ENCODE measurements at regions not wholly inside any gene's neighbourhood (a gene's known extent, or its start where the extent isn't known, plus 50 kb on each side); places are given as distances from the start of the nearest gene placed in this dataset.

DNA sequence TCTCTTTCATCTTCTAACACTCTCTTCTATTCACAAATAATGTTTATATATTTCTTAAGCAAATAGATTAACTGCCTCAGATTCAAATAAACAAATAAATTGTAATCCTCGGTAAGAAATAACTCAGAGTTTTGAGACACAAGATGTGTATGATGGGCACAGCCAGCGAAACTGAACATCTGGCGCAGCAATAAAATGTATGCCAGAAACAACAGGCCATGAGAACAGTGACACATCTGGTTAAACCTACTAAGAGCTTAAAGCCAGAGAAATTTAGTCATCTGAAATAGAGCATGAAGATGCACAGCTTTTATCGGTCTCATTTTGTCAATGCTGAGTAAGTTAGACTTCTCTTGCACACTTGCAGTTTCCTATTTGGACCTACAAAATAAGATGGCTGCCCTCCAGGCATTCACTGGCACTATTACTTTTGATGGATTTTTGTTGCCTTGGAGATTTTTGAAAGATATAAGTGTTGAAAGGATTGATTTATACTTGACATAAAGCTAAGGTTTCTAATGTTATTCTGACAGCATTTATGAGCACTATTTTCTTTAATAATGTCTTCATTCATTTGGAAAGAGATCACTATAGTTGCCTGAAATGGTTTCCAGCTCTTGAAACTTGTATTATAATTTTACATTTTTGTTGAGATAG is 1444.0 kb downstream of the PCDH18 start:
- Histone ChIP-seq H3K4me1 (ENCODE audit: control insufficient read depth, insufficient read depth, low read length) (no peaks in the 10 kb centered on the region), H3K9me3 (ENCODE audit: control insufficient read depth, insufficient read depth, low read depth, low read length) (no peaks in the 10 kb centered on the region), H3K36me3 (ENCODE audit: control insufficient read depth in 2 of 2, insufficient read depth in 1 of 2, low read length in 2 of 2) (no peaks in the 10 kb centered on the region), H3K27ac (ENCODE audit: extremely low read depth, low read depth, low read length) (no peak overlapping the region), H3K4me3 (ENCODE audit: low read depth, low read length) (no peak overlapping the region)
- ChIA-PET CTCF (no interaction called here), POLR2A (no interaction called here)
- TF ChIP-seq, protein P1, sequence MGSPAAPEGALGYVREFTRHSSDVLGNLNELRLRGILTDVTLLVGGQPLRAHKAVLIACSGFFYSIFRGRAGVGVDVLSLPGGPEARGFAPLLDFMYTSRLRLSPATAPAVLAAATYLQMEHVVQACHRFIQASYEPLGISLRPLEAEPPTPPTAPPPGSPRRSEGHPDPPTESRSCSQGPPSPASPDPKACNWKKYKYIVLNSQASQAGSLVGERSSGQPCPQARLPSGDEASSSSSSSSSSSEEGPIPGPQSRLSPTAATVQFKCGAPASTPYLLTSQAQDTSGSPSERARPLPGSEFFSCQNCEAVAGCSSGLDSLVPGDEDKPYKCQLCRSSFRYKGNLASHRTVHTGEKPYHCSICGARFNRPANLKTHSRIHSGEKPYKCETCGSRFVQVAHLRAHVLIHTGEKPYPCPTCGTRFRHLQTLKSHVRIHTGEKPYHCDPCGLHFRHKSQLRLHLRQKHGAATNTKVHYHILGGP (tag by site-specific recombination; IDR thresholded peaks at IDR 0.05) = no peak
- TF ChIP-seq ZNF529 (tag by site-specific recombination; IDR thresholded peaks at IDR 0.05; ENCODE audit: insufficient replicate concordance) (no peak), ZNF830 (tag by site-specific recombination; IDR thresholded peaks at IDR 0.05; ENCODE audit: low read depth) (no peak), GLIS1 (tag by site-specific recombination; IDR thresholded peaks at IDR 0.05) (no peak), ZFP3 (tag by site-specific recombination; IDR thresholded peaks at IDR 0.05; ENCODE audit: low read depth) (no peak), ZNF600 (tag by site-specific recombination; IDR thresholded peaks at IDR 0.05) (no peak), ZNF2 (tag by site-specific recombination; IDR thresholded peaks at IDR 0.05) (no peak), ZEB2 (tag by site-specific recombination; IDR thresholded peaks at IDR 0.05) (no peak), ZNF561 (tag by site-specific recombination; IDR thresholded peaks at IDR 0.05; ENCODE audit: borderline replicate concordance) (no peak), ZNF335 (tag by site-specific recombination; conservative IDR thresholded peaks at IDR 0.05) (no peak), ZBTB20 (tag by site-specific recombination; IDR thresholded peaks at IDR 0.05) (no peak), ZSCAN16 (tag by site-specific recombination; IDR thresholded peaks at IDR 0.05) (no peak)
- TF ChIP-seq, protein P2, sequence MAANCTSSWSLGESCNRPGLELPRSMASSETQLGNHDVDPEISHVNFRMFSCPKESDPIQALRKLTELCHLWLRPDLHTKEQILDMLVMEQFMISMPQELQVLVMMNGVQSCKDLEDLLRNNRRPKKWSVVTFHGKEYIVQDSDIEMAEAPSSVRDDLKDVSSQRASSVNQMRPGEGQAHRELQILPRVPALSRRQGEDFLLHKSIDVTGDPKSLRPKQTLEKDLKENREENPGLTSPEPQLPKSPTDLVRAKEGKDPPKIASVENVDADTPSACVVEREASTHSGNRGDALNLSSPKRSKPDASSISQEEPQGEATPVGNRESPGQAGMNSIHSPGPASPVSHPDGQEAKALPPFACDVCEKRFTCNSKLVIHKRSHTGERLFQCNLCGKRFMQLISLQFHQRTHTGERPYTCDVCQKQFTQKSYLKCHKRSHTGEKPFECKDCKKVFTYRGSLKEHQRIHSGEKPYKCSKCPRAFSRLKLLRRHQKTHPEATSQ (tag by site-specific recombination; IDR thresholded peaks at IDR 0.05) = no peak
- TF ChIP-seq, protein P3, sequence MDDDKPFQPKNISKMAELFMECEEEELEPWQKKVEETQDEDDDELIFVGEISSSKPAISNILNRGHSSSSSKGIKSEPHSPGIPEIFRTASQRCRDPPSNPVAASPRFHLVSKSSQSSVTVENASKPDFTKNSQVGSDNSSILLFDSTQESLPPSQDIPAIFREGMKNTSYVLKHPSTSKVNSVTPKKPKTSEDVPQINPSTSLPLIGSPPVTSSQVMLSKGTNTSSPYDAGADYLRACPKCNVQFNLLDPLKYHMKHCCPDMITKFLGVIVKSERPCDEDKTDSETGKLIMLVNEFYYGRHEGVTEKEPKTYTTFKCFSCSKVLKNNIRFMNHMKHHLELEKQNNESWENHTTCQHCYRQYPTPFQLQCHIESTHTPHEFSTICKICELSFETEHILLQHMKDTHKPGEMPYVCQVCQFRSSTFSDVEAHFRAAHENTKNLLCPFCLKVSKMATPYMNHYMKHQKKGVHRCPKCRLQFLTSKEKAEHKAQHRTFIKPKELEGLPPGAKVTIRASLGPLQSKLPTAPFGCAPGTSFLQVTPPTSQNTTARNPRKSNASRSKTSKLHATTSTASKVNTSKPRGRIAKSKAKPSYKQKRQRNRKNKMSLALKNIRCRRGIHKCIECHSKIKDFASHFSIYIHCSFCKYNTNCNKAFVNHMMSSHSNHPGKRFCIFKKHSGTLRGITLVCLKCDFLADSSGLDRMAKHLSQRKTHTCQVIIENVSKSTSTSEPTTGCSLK (tag by site-specific recombination; IDR thresholded peaks at IDR 0.05) = no peak
- TF ChIP-seq, protein P4, sequence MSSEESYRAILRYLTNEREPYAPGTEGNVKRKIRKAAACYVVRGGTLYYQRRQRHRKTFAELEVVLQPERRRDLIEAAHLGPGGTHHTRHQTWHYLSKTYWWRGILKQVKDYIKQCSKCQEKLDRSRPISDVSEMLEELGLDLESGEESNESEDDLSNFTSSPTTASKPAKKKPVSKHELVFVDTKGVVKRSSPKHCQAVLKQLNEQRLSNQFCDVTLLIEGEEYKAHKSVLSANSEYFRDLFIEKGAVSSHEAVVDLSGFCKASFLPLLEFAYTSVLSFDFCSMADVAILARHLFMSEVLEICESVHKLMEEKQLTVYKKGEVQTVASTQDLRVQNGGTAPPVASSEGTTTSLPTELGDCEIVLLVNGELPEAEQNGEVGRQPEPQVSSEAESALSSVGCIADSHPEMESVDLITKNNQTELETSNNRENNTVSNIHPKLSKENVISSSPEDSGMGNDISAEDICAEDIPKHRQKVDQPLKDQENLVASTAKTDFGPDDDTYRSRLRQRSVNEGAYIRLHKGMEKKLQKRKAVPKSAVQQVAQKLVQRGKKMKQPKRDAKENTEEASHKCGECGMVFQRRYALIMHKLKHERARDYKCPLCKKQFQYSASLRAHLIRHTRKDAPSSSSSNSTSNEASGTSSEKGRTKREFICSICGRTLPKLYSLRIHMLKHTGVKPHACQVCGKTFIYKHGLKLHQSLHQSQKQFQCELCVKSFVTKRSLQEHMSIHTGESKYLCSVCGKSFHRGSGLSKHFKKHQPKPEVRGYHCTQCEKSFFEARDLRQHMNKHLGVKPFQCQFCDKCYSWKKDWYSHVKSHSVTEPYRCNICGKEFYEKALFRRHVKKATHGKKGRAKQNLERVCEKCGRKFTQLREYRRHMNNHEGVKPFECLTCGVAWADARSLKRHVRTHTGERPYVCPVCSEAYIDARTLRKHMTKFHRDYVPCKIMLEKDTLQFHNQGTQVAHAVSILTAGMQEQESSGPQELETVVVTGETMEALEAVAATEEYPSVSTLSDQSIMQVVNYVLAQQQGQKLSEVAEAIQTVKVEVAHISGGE (tag by site-specific recombination; conservative IDR thresholded peaks at IDR 0.05; ENCODE audit: low read depth) = no peak
- TF ChIP-seq, protein P5, sequence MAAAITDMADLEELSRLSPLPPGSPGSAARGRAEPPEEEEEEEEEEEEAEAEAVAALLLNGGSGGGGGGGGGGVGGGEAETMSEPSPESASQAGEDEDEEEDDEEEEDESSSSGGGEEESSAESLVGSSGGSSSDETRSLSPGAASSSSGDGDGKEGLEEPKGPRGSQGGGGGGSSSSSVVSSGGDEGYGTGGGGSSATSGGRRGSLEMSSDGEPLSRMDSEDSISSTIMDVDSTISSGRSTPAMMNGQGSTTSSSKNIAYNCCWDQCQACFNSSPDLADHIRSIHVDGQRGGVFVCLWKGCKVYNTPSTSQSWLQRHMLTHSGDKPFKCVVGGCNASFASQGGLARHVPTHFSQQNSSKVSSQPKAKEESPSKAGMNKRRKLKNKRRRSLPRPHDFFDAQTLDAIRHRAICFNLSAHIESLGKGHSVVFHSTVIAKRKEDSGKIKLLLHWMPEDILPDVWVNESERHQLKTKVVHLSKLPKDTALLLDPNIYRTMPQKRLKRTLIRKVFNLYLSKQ (tag by site-specific recombination; IDR thresholded peaks at IDR 0.05; ENCODE audit: borderline replicate concordance) = no peak
